GM18909 (cell line): ENCODE measurements at regions not wholly inside any gene's neighbourhood (a gene's known extent, or its start where the extent isn't known, plus 50 kb on each side); places are given as distances from the start of the nearest gene placed in this dataset.
"Not testable (repeated sequence)": the region's sequence is repeated elsewhere in the genome, so short reads cannot be mapped to it uniquely, and the experiment has no call there.

Experiments used
- ATAC-seq: cut with Tn5 transposase; IDR thresholded peaks from one replicate; pipeline ENCODE4 v1.9.1; 2021; ENCODE audit warnings: mild to moderate bottlenecking; ENCODE audit not compliant: unreplicated experiment, poor library complexity

DNA sequence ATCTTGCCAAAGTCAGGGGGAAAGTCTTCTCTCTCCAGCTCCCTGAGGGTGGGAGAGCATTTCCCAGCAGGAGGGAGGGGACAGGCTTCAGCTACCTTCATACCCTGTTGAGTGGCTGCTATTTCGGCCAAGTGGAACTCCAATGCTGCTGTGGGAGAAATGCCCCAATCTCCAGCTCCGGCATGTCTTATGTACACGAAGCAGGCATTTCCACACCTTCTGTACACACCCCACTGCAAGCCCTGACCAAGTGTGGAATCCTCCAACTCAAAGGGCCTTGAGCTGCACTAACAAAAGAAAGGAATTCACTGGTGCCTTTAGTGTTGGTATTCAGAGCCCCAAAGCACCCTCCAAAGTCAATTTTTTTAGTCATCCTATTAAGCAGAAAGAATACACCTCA is 313.6 kb upstream of the NT5E start:
- no peak for ATAC-seq

DNA sequence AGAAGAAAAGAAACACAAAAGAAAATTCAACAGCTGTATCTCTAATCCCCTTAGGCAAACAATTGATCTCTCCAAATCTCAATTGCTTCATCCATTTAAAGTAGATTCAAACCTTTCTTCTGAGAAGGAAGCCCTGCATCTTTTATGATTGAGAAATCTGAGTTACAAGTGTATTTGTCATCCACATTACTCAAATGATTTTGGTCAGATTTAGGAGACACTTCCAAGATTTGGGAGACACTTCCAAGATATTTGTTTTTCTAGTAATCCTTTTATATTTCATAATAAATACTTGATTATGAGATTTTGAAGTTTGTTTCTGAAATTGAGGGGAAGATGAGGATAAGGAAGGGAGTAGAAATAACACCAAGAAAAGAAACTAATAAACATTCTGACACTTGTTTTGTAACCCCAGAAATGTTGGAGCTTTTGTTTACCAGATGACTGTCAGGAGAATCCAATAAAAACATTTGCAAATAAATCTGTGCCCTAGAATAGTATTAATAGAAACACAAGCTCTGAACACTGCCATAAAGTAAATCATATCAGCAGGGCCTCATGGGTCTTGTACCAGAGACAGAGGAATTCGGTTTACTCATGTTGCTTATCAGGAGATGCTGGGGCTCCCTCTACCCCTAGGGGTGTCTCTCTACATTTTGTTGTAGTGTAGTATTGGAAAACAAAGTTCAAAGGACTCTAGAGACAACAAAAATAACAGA is 314.3 kb upstream of the NT5E start:
- ATAC-seq: no peak

DNA sequence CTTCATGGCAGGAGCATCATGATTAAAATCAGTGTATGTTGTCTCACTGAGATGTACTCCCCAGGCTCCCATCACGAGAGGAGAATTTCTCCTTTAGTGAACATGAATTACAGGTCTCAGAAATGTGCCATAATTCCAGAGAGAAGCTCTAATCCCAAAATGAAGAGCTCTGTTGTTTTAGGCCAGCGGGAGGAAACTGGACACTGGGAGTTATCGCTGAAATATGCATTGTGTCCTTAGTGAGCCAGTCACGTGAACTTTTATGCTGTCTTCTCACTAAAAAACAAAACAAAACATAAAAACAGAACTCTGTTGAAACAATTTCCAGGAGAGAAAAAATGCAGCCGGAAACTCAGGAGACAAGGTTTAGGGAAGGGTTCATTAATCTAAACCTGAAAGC is 315.7 kb upstream of the NT5E start:
- no peak for ATAC-seq

DNA sequence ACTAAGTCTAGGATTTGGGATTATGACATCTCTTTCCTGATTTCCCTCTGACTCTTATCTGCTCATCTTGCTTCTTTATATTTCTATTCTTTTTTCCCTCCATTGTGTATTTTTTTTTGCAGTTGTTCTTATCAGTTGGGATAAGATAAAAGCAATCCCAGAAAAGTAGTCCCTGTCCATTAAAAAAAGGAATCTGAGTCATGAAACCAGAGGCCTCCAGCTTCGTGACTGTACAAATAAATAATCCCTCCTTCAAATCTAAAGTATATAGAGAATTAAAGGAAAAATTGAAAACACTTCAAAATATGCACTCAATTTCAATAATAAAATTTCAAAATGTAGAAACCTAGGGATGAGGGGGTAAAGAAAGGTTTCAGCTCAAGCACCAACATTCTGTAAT is 317.8 kb upstream of the NT5E start:
- ATAC-seq: no peak

DNA sequence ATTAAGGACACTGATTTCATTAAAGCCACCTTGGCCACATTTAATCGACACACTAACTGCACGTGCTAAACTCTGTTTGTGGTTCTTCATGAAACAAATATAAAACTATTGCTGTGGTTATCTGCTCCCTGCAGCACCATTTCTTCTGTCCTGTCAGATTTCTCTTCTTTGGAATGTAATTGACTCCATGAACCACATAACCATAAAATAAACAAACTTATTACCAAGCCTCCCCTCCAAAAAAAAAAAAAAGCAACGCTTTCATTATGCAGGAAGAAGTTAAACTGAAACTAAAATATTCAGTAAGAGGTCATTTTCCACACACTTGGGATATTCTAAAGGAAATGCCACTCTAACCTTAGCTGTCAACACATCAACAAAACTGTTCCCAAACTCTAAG is 319.1 kb upstream of the NT5E start:
- ATAC-seq: no peak

DNA sequence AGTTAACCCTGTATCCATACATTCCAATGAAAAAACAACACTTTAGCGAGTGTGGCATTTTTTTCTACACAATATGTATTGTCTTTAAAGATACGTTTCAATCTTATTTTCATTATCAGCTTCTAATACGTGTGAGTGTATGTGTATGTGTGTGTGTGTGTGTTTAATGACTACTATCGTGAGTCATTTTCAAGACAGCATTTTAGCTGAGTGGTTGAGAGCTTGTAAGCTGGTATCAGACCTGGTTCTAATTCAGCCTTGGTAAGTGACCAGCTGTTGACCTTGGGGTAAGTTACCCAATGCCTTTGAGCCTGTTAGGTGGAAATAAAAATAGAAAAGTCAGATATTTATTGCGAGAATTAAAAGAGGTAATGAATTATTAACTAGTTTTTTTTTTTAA is 320.0 kb upstream of the NT5E start:
- no peak for ATAC-seq

GRCh38 chr6:85128781-85129180 is 321.1 kb upstream of the NT5E start:
- no peak for ATAC-seq

DNA sequence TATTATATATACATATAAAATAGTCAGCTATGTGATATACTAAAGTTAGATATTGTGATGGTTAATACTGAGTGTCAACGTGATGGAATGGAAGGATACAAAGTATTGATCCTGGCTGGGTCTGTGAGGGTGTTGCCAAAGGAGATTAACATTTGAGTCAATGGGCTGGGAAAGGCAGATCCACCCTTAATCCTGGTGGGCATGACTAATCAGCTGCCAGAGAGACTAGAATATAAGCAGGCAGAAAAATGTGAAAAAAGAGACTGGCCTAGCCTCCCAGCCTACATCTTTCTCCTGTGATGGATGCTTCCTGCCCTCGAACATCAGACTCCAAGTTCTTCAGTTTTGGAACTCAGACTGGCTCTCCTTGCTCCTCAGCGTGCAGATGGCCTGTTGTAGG is 321.6 kb upstream of the NT5E start:
- ATAC-seq: not testable (repeated sequence)

DNA sequence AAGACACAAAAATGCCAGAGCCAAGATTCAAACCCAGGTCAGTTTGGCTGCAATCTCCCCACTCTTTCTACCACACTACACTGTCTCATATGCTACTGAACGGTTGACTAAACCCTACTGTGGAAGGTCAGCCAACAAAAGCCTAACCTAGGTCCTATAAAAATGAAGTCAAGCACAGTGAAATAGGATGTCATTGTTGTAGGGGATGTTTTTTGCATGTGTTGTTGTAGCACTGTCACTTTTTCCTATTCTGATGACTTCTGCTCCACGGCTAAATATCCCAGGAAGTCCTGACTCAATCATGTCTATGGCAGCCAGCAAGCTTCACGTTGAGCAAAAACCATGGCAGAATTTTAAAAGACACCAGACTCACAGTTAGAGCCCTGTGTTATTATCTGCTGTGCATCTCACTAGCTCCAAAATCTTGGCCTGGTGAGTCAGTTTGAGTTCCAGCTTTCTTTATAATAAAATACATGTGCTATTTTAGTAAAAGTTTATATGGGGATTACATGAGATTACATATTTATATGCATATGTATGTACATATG is 322.1 kb upstream of the NT5E start:
- no peak for ATAC-seq

- ATAC-seq: peak; percentile 9
These were observed 322.8 kb upstream of the NT5E start for GRCh38 chr6:85127168-85127498.

- ATAC-seq: peak; percentile 82
These were observed 323.3 kb upstream of the NT5E start for GRCh38 chr6:85126485-85127167.

GRCh38 chr6:85125526-85125925 is 324.4 kb upstream of the NT5E start:
- ATAC-seq: no peak

DNA sequence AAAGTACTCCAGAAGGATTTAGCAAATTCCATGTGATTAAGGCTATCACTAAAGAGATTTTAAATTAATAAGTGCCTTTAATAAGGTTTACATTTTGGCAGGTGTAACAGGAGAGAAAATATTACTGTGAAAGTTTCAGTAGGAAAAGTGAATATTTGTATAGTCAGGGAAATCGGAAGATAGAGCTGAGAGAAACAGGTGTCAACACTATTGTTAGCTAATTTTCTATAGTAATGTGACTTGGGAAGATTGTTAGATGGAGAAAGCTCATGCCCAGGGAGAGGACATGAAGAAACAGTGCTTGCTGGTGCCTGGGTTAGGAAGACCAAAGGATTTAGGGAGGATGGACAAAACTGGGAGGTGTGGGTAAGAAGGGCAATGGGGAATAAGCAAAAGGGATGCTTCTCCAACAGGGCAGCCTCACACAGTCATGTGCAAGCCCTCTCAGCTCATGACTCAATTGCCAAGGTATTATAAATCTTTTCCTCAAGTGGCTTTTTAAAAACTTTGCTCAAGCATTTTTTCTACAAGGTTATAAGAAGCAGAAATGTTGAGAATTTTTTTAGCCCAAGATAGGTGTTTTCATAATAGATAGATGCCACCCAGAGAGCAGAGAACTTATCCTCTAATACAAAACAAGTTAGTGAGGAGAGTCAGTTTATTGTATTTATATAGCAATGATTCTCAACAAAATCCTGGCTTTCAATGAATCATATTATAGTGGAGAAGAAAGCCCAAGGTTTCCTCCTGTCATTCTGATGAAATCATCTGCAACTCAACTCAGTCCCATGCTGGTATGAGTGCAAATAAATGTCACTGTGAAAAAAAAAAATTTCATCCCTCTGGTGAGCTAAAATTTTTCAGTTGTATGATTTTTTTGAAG is 325.2 kb upstream of the NT5E start:
- no peak for ATAC-seq

GRCh38 chr6:85121158-85121557 is 328.7 kb upstream of the NT5E start:
- no peak for ATAC-seq

GRCh38 chr6:85118652-85119235 is 331.1 kb upstream of the NT5E start:
- ATAC-seq: no peak

- no peak for ATAC-seq
These were observed 331.6 kb upstream of the NT5E start for GRCh38 chr6:85118233-85118632.

GRCh38 chr6:85116475-85116874 is 333.4 kb upstream of the NT5E start:
- ATAC-seq: no peak

DNA sequence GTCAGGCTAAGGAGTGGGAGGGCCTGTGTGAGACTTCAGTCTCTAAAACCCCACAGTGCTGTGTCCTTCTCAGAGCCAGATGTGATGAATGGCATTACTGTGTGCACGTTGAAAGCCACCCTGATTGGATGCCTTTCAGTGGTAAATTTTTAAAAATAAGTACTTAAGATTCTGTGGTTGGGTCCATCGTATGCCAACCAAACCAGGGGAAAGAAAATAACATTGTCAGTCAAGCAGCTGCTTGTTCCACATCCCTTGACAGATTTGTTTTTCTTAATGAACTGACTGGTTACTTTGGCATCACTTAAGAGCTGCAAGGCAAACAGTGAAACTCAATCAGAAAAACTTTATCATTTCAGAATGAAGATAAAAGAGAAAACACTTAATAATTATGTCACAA is 334.0 kb upstream of the NT5E start:
- no peak for ATAC-seq

DNA sequence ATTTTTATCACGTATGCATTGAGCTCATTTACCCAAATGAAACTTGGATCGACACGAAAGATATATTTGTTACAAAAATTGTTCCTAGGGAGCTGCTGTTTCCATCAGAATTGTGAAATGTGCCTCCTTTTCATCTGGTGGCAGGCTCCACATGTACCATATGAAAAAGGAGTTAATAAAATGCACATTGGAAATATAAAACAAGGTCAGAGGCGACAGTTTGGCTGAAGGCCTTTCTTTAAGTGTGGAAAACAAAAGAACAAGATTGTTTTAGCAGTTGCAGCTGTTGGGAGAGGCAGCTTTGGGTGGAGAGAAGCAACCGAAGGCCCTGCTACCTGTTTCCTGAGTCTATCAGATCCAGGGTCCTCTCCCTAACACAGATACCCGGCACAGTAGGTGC is 334.5 kb upstream of the NT5E start:
- no peak for ATAC-seq

GRCh38 chr6:85114581-85114935 is 335.3 kb upstream of the NT5E start:
- ATAC-seq: no peak
